Endothelial cell of umbilical vein (primary cell): ENCODE measurements at regions not wholly inside any gene's neighbourhood (a gene's known extent, or its start where the extent isn't known, plus 50 kb on each side); places are given as distances from the start of the nearest gene placed in this dataset.

Experiments
- BruUV-seq: library from RNA; stranded (reverse); fragments of 400-500 nt; replicated peaks from 2 replicates; lab custom pipeline; 2021; lab: Mats Ljungman, UMichigan
- CTCF ChIA-PET: fragments of 300-600, 350-600 bp; sonication (Branson Sonifier 250); formaldehyde crosslinking; loops from one replicate; lab custom pipeline; 2021; ENCODE audit warnings: antibody characterized with exemption, inconsistent platforms; lab: Charles Lee
- POLR2A ChIA-PET: fragments of 300-600, 350-600 bp; sonication (Branson Sonifier 250); formaldehyde crosslinking; loops from one replicate; lab custom pipeline; 2021; ENCODE audit warnings: antibody characterized with exemption, inconsistent platforms; lab: Charles Lee
- DNase-seq: peaks from one replicate; pipeline ENCODE4 v3.0.0-alpha.2; 2011; ENCODE audit warnings: low read depth, low spot score
- FAIRE-seq: peaks from 2 replicates; lab custom pipeline; 2011; peaks lifted over from hg19 to GRCh38; lab: Jason Lieb, UNC
- H2AFZ ChIP-seq: 2 replicates; pipeline ENCODE4 v1.6.0; 2012; ENCODE audit warnings: low read depth, low read length, control low read depth, inconsistent platforms
- H3K27ac ChIP-seq: 2 replicates; pipeline ENCODE4 v1.5.1; 2011; ENCODE audit warnings: low read depth, mild to moderate bottlenecking, control low read depth, low read length, moderate library complexity; ENCODE audit not compliant: insufficient read depth
- H3K27me3 ChIP-seq, 2 experiments: 2 replicates each; pipeline versions ENCODE4 v1.6.0 to v1.6.1; 2011; ENCODE audit warnings: low read length in 2 of 2, mixed read lengths in 1 of 2; ENCODE audit not compliant: control insufficient read depth in 2 of 2, insufficient read depth in 2 of 2
- H3K36me3 ChIP-seq, 2 experiments: 2 replicates in 1 of 2; 3 replicates in 1 of 2; pipeline ENCODE4 v1.5.1; 2011; ENCODE audit warnings: low read length in 2 of 2, mild to moderate bottlenecking in 1 of 2, moderate library complexity in 1 of 2; ENCODE audit not compliant: control insufficient read depth in 2 of 2, insufficient read depth in 2 of 2; ENCODE audit errors: extremely low read depth in 1 of 2
- H3K4me1 ChIP-seq: 3 replicates; pipeline ENCODE4 v1.5.1; 2011; ENCODE audit warnings: mild to moderate bottlenecking, low read length; ENCODE audit not compliant: control insufficient read depth, insufficient read depth; ENCODE audit errors: extremely low read depth
- H3K4me2 ChIP-seq: 2 replicates; pipeline ENCODE4 v1.6.1; 2011; ENCODE audit warnings: low read length, control low read depth, mixed read lengths; ENCODE audit not compliant: insufficient read depth
- H3K4me3 ChIP-seq, 3 experiments: fragments of 200-600 bp in 1 of 3; sonication (generic), shearing (Covaris generic) in 1 of 3; replicated peaks in 1 of 3; 2 replicates each; pipeline ENCODE4 v1.5.1; 2011 to 2016; ENCODE audit warnings: control low read depth in 3 of 3, low read length in 3 of 3, mild to moderate bottlenecking in 2 of 3, inconsistent platforms in 1 of 3, low read depth in 1 of 3, moderate library complexity in 1 of 3; ENCODE audit not compliant: insufficient read depth in 1 of 3
- H3K79me2 ChIP-seq: 2 replicates; pipeline ENCODE4 v1.6.0; 2012; ENCODE audit warnings: low read length, inconsistent platforms; ENCODE audit not compliant: control insufficient read depth, insufficient read depth
- H3K9ac ChIP-seq: replicated peaks from 2 replicates; pipeline ENCODE3; 2011; ENCODE audit warnings: low read length, control low read depth; ENCODE audit not compliant: insufficient read depth; ENCODE audit errors: extremely low read depth
- H3K9me1 ChIP-seq: replicated peaks from 3 replicates; pipeline ENCODE4 v1.6.0; 2011; ENCODE audit warnings: mild to moderate bottlenecking, low read length; ENCODE audit not compliant: control insufficient read depth, insufficient read depth; ENCODE audit errors: extremely low read depth
- H3K9me3 ChIP-seq: replicated peaks from 2 replicates; pipeline ENCODE4 v1.5.1; 2012; ENCODE audit warnings: low read length, inconsistent platforms; ENCODE audit not compliant: control insufficient read depth, insufficient read depth
- H4K20me1 ChIP-seq: replicated peaks from 2 replicates; pipeline ENCODE3; 2011; ENCODE audit warnings: mild to moderate bottlenecking, low read length; ENCODE audit not compliant: control insufficient read depth, insufficient read depth; ENCODE audit errors: extremely low read depth
- CTCF ChIP-seq, 2 donors: IDR thresholded peaks; 1 replicate in 1 of 2; 2 replicates in 1 of 2; pipeline ENCODE4 v1.5.1; 2011; ENCODE audit warnings: low read length in 2 of 2, mild to moderate bottlenecking in 2 of 2, moderate library complexity in 2 of 2, control low read depth in 1 of 2, inconsistent platforms in 1 of 2, low read depth in 1 of 2; ENCODE audit not compliant: insufficient read depth in 1 of 2; ENCODE audit errors: extremely low read depth in 1 of 2
- EZH2 ChIP-seq: IDR thresholded peaks from 2 replicates; pipeline ENCODE4 v1.6.1; 2012; ENCODE audit warnings: borderline replicate concordance, low read depth, mild to moderate bottlenecking, moderate library complexity, low read length, inconsistent platforms; ENCODE audit not compliant: severe bottlenecking
- FOS ChIP-seq: IDR thresholded peaks from 2 replicates; pipeline ENCODE4 v1.6.1; 2011; ENCODE audit warnings: mild to moderate bottlenecking, low read length, moderate library complexity, borderline replicate concordance; ENCODE audit not compliant: insufficient read depth
- GATA2 ChIP-seq: IDR thresholded peaks from 2 replicates; pipeline ENCODE4 v1.7.0; 2011; ENCODE audit warnings: low read depth, mild to moderate bottlenecking, moderate library complexity, mixed read lengths, low read length; ENCODE audit not compliant: insufficient read length, insufficient read depth
- JUN ChIP-seq: IDR thresholded peaks from 2 replicates; pipeline ENCODE4 v1.6.1; 2011; ENCODE audit warnings: borderline replicate concordance, low read depth; ENCODE audit not compliant: insufficient read length, insufficient read depth
- MAX ChIP-seq: IDR thresholded peaks from 2 replicates; pipeline ENCODE4 v1.6.1; 2011; ENCODE audit not compliant: insufficient read depth, insufficient read length
- MYC ChIP-seq: IDR thresholded peaks from one replicate; pipeline ENCODE4 v1.6.1; 2011; ENCODE audit warnings: mild to moderate bottlenecking, low read depth, low read length
- POLR2A ChIP-seq: IDR thresholded peaks from 2 replicates; pipeline ENCODE4 v1.6.1; 2012; ENCODE audit warnings: low read depth, mild to moderate bottlenecking, control low read depth, low read length
- POLR2AphosphoS5 ChIP-seq: IDR thresholded peaks from 2 replicates; pipeline ENCODE4 v1.6.1; 2012; ENCODE audit warnings: low read depth, mild to moderate bottlenecking, control low read depth, low read length, moderate library complexity; ENCODE audit not compliant: insufficient read depth
- dilution Hi-C: fragments of 300-500 bp; cut with MboI; formaldehyde crosslinking; loops from one replicate; pipeline ENCODE4 v1.15.0; 2019; ENCODE audit warnings: low sequenced_read_pairs; ENCODE audit not compliant: extremely low pct_ligation_motif_present
- intact Hi-C: fragments of 100-400 bp; cut with micrococcal nuclease; formaldehyde crosslinking; loops from one replicate; pipeline ENCODE4 v1.10.0; 2022

DNA sequence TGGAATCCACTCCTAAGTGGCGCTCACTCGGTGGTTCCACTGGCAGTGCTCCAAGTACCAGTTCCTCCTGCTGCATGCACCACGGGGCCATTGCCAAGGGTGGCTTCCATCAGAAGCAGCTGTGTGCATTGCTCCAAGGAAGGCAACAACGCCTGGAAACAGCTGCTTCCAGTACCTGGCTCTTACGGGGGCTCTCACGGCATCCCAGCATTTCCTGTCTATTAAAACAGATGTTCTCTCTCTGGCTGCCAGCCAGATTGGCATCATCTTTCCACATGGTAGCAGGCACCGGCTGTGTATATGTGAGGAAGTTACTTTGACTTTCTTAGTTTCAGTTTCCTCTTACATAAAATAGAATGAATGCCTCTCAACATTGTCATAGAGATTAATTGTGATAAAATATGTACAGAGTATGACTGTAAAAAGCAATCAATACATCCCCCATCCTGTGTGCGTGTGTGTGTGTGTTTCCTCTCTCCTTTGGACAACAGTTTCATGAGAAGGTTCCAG is 84.9 kb downstream of the CMPK2 start:
- TF ChIP-seq MYC, result no peak
- no peak for TF ChIP-seq FOS
- TF ChIP-seq CTCF (IDR thresholded peaks at IDR 0.05; ENCODE audit: extremely low read depth in 1 of 2, insufficient read depth in 1 of 2, low read depth in 1 of 2, low read length in 2 of 2), result no peak
- no peak for TF ChIP-seq MAX
- no peak for TF ChIP-seq POLR2AphosphoS5
- no peak for TF ChIP-seq POLR2A
- TF ChIP-seq JUN, result peak; percentile 42
- peak; percentile 55 for TF ChIP-seq GATA2
- no peak for TF ChIP-seq EZH2
- H2AFZ ChIP-seq, result no peak overlapping the region
- ChIA-PET POLR2A (no interaction called here), CTCF (no interaction called here)
- H3K4me3 ChIP-seq, result no peak overlapping the region
- H3K9me3 ChIP-seq, result no peaks in the 10 kb centered on the region
- FAIRE-seq, result peak; percentile 59
- no peaks in the 10 kb centered on the region for H3K36me3 ChIP-seq
- no peak overlapping the region for H3K9ac ChIP-seq
- dilution Hi-C loops (no loop called here), intact Hi-C loops (loop anchor here (1.0 kb wide), 2 partner anchors 31 to 45 kb away; no protein-coding TSS in a partner anchor)
- no peaks in the 10 kb centered on the region for H3K9me1 ChIP-seq
- H3K79me2 ChIP-seq, result no peaks in the 10 kb centered on the region
- no peaks in the 10 kb centered on the region for H4K20me1 ChIP-seq
- no TSS peak for BruUV-seq
- H3K4me2 ChIP-seq, result peak overlapping the region; percentile 28
- peaks cover 10% of the 10 kb centered on the region for H3K4me1 ChIP-seq
- DNase-seq, result peak; percentile 50
- H3K27ac ChIP-seq, result peak overlapping the region; percentile 77
- H3K27me3 ChIP-seq, result no peaks in the 10 kb centered on the region
